GM23248 (cell line): ENCODE measurements at regions not wholly inside any gene's neighbourhood (a gene's known extent, or its start where the extent isn't known, plus 50 kb on each side); places are given as distances from the start of the nearest gene placed in this dataset.

Experiments used
- EZH2 ChIP-seq: fragments of 200-600 bp; sonication (generic); IDR thresholded peaks from 2 replicates; pipeline ENCODE4 v1.6.1; 2018; ENCODE audit warnings: antibody characterized with exemption, mild to moderate bottlenecking; ENCODE audit not compliant: insufficient read depth, poor library complexity, severe bottlenecking
- EZH2phosphoT487 ChIP-seq: fragments of 200-600 bp; sonication (generic); IDR thresholded peaks from 2 replicates; pipeline ENCODE4 v1.6.1; 2018; ENCODE audit warnings: antibody characterized with exemption, moderate library complexity, mild to moderate bottlenecking, low read depth; ENCODE audit not compliant: insufficient read depth

DNA sequence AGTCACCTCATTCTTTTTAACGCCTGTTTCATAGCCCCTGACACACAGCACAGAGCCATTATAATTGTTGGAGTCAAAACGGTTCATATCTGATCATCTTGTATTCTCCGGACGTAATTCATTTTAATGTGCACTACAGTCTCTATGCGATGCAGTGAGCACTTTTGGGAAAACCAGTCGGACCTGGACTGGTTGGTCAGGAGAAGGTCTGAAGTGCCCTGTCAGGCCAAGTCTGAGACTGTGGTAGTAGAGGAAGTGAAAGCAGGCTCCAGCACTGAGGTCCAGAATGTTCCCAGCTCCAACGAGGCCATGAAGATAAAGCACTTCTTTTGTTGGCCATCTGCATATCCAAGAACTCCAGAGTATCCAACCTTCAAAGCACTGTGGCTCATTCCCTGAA is 117.1 kb upstream of the NCOR2 start:
- TF ChIP-seq EZH2 (no peak), EZH2phosphoT487 (no peak)
